ENCODE measurements at regions not wholly inside any gene's neighbourhood (a gene's known extent, or its start where the extent isn't known, plus 50 kb on each side); places are given as distances from the start of the nearest gene placed in this dataset.

- DNase-seq (ENCODE audit: low read depth): no peak
- no peak overlapping the region for H3K4me3 ChIP-seq (ENCODE audit: low read depth, low read length)
- no peak for TF ChIP-seq CTCF (IDR thresholded peaks at IDR 0.05; ENCODE audit: insufficient read depth, low read length)
Measured at GRCh38 chr1:87930796-87931195, 602.1 kb downstream of the LMO4 start.

GRCh38 chr1:87933171-87933570, 604.5 kb downstream of the LMO4 start:
- DNase-seq (ENCODE audit: low read depth): no peak
- no peak for TF ChIP-seq CTCF (IDR thresholded peaks at IDR 0.05; ENCODE audit: insufficient read depth, low read length)
- no peak overlapping the region for H3K4me3 ChIP-seq (ENCODE audit: low read depth, low read length)

DNA sequence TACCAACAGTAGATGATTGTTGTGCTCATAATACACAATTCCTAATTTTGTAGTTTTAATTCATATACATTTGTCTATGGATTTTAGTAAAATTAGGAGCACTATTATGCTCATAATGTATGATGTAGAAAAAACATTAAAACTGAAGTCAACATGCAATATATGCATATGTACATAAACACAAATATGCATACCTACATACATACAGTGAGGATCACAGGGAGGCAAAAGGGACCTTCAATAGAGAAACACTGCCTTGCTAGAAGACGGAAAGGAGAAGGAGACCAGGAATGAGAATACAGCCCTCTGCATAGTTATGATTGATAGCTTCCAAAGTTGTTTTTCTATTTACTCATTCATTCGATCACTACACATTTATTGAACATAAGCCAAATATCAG, 606.5 kb downstream of the LMO4 start:
- no peak for TF ChIP-seq CTCF (IDR thresholded peaks at IDR 0.05; ENCODE audit: insufficient read depth, low read length)
- no peak overlapping the region for H3K4me3 ChIP-seq (ENCODE audit: low read depth, low read length)
- no peak for DNase-seq (ENCODE audit: low read depth)

DNA sequence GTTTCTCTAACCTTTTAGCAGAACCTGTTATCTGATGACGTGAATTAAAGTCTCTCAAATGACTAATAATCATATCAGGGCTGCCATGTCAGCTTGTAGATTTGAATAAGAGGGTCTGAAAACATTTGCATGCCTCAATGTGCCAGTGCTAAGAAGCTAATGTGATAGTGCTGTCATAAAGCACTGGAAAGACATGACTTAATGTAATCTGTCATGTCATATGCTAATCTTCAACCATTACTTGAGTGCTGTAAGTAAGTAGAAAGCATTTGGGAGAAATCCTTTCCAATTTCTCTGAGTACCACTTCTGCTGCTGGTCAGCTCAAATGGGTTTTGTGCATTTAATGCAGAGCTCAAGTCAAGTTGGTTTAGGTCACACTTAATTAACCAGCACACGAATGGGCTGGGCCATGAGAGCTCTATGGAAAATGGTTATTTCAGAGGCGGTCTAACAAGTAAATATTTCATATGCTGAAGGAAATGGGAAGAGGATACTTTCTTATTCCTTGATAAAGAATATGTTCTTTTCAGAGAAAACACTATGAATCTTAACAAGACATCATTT, 609.2 kb downstream of the LMO4 start:
- TF ChIP-seq CTCF (IDR thresholded peaks at IDR 0.05; ENCODE audit: insufficient read depth, low read length): no peak
- H3K4me3 ChIP-seq (ENCODE audit: low read depth, low read length): no peak overlapping the region
- no peak for DNase-seq (ENCODE audit: low read depth)

GRCh38 chr1:87938631-87939030, 610.0 kb downstream of the LMO4 start:
- TF ChIP-seq CTCF (IDR thresholded peaks at IDR 0.05; ENCODE audit: insufficient read depth, low read length): no peak
- H3K4me3 ChIP-seq (ENCODE audit: low read depth, low read length): no peak overlapping the region
- no peak for DNase-seq (ENCODE audit: low read depth)

- no peak for TF ChIP-seq CTCF (IDR thresholded peaks at IDR 0.05; ENCODE audit: insufficient read depth, low read length)
- H3K4me3 ChIP-seq (ENCODE audit: low read depth, low read length): no peak overlapping the region
- DNase-seq (ENCODE audit: low read depth): no peak
Measured at GRCh38 chr1:87939444-87939843, 610.8 kb downstream of the LMO4 start.

DNA sequence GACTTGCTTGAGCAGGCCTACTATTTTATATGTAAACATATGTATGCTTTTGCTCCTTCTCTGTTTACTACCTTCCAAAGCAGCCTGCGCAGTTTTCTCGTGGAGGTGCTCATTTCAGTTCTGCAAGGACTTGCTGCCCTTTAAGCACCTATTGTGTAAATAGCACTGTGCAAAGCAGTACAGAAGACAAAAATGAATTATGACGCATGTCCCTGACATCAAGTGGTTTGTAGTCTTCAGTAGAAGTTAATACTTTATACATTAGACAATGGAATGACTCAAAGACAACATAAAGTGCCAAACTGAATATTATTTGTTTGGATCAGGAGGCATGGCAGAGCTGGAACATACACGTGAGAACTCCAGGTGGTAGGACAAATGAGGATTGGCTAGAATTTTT, 611.7 kb downstream of the LMO4 start:
- H3K4me3 ChIP-seq (ENCODE audit: low read depth, low read length): no peak overlapping the region
- TF ChIP-seq CTCF (IDR thresholded peaks at IDR 0.05; ENCODE audit: insufficient read depth, low read length): no peak
- DNase-seq (ENCODE audit: low read depth): no peak
